Peyer's patch (tissue), 4 donors: ENCODE measurements at regions not wholly inside any gene's neighbourhood (a gene's known extent, or its start where the extent isn't known, plus 50 kb on each side); places are given as distances from the start of the nearest gene placed in this dataset.

ENCODE experiments used
- POLR2A ChIP-seq, 2 donors: fragments of 450-650 bp; IDR thresholded peaks; one replicate each; pipeline ENCODE4 v1.5.1; 2017; ENCODE audit warnings: antibody characterized with exemption in 2 of 2, mild to moderate bottlenecking in 2 of 2, moderate library complexity in 2 of 2
- TF ChIP-seq, protein P1 (sequence below), 6 experiments: fragments of 450-650 bp in 4 of 6; fragments of 200-600 bp in 2 of 6; sonication (generic) in 1 of 6; IDR thresholded peaks; one replicate each; pipeline ENCODE4 v1.5.1; 2017 to 2019; ENCODE audit warnings: antibody characterized with exemption in 6 of 6, mild to moderate bottlenecking in 3 of 6, moderate library complexity in 1 of 6

DNA sequence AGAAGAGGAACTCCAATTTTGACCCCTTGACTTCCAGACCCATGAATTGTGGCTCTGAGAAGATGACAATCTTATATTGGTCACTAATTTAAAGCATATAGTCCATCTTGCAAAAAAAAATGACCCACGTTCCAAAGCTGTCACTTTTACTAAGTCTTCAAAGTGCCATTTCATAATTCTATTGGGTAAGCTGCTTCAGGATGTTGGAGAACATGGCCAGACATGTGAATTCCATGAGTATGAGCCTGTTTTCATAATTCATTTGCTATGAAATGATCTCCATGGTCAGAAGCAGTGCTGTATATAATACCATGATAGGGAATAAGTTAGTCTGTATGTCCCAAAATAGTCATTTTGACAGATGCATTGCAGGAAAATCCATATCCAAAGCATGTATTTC, 1787.3 kb downstream of the SLITRK5 start:
- TF ChIP-seq, protein P1, sequence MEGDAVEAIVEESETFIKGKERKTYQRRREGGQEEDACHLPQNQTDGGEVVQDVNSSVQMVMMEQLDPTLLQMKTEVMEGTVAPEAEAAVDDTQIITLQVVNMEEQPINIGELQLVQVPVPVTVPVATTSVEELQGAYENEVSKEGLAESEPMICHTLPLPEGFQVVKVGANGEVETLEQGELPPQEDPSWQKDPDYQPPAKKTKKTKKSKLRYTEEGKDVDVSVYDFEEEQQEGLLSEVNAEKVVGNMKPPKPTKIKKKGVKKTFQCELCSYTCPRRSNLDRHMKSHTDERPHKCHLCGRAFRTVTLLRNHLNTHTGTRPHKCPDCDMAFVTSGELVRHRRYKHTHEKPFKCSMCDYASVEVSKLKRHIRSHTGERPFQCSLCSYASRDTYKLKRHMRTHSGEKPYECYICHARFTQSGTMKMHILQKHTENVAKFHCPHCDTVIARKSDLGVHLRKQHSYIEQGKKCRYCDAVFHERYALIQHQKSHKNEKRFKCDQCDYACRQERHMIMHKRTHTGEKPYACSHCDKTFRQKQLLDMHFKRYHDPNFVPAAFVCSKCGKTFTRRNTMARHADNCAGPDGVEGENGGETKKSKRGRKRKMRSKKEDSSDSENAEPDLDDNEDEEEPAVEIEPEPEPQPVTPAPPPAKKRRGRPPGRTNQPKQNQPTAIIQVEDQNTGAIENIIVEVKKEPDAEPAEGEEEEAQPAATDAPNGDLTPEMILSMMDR (IDR thresholded peaks at IDR 0.05), result no peak
- TF ChIP-seq POLR2A (IDR thresholded peaks at IDR 0.05), result no peak
